Right lobe of liver (tissue), 6 donors: ENCODE measurements at regions not wholly inside any gene's neighbourhood (a gene's known extent, or its start where the extent isn't known, plus 50 kb on each side); places are given as distances from the start of the nearest gene placed in this dataset.

Experiments used
- ATAC-seq, 4 donors: fragments of 200-7000 bp; cut with Tn5 transposase; one replicate each; pipeline ENCODE4 v1.9.1; 2020; ENCODE audit warnings: mild to moderate bottlenecking in 4 of 4, moderate library complexity in 4 of 4
- DNase-seq, 3 donors: peaks; one replicate each; pipeline ENCODE4 v3.0.0-alpha.2; 2020
- H3K27ac ChIP-seq, 3 donors: fragments of 200-600 bp; one replicate each; pipeline ENCODE4 v1.8.0; 2022
- H3K27me3 ChIP-seq, 2 donors: fragments of 200-600 bp; one replicate each; pipeline ENCODE4 v1.8.0; 2022
- H3K36me3 ChIP-seq, 4 donors: fragments of 200-600 bp; sonication (generic) in 1 of 4; one replicate each; pipeline versions ENCODE4 v1.5.1 to v1.8.0; 2017 to 2022; ENCODE audit warnings: control low read depth in 1 of 4
- H3K4me1 ChIP-seq, 4 donors: fragments of 200-600 bp; sonication (generic) in 1 of 4; one replicate each; pipeline versions ENCODE4 v1.5.1 to v1.8.0; 2017 to 2022; ENCODE audit warnings: control low read depth in 1 of 4
- H3K4me3 ChIP-seq, 3 donors: fragments of 200-600 bp; one replicate each; pipeline ENCODE4 v1.8.0; 2022
- H3K9me3 ChIP-seq, 4 donors: fragments of 200-600 bp; sonication (generic) in 1 of 4; one replicate each; pipeline versions ENCODE4 v1.5.1 to v1.8.0; 2017 to 2022; ENCODE audit warnings: control low read depth in 1 of 4
- POLR2A ChIP-seq: fragments of 450-650 bp; IDR thresholded peaks from one replicate; pipeline ENCODE4 v1.6.1; 2017; ENCODE audit warnings: antibody characterized with exemption, mild to moderate bottlenecking
- WGBS: methylation state at CpG from one replicate; pipeline ENCODE4 v1.1.6; 2018; ENCODE audit warnings: low coverage, low lambda C conversion rate; ENCODE audit not compliant: insufficient coverage; ENCODE audit errors: missing lambda C conversion rate; 5-methylcytosine and 5-hydroxymethylcytosine counted together
- intact Hi-C, 2 donors: fragments of 100-400 bp; cut with DNase I; formaldehyde crosslinking; loops; one replicate each; pipeline versions ENCODE4 v1.11.2 to v1.14.1; 2022
- TF ChIP-seq, protein P1 (sequence below), 4 donors: fragments of 200-600 bp in 3 of 4; fragments of 450-650 bp in 1 of 4; IDR thresholded peaks; one replicate each; pipeline versions ENCODE4 v1.5.1 to v1.8.0; 2016 to 2022; ENCODE audit warnings: antibody characterized with exemption in 4 of 4, mild to moderate bottlenecking in 2 of 4
- donor health status: DM: no; HTN: yes; CAD: no.
- donor health status: DM: no; HTN: no; CAD: no.
- donor health status: DM: no; HTN: no; CAD: no.
- donor health status: DM: no; HTN: yes; CAD: no.
- donor health status: DM: no; HTN: yes; CAD: no.

DNA sequence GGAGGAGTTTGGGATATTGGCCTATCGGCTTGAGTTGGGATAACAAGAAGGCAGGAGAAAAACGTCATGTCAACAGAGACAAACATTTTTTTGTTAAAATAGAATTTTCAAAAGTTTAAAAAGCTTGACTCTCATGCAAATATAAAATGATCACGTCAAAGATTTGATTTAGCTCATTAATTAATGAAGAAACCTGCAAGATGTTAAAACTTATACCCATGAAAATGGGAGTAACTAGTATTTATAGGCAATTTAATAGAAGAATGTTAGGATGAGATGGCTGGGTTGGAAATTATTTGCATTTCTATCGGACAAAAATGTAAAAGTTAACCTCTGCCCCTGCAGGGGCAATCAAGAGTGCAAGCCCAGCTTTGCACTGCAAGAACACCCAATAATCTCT, 184.6 kb upstream of the BCOR start:
- H3K4me1 ChIP-seq: no peaks in the 10 kb centered on the region
- intact Hi-C loops: no loop called here
- 60% methylated on average over 4 of the region's 4 CpGs for WGBS
- H3K36me3 ChIP-seq: no peaks in the 10 kb centered on the region
- TF ChIP-seq, protein P1, sequence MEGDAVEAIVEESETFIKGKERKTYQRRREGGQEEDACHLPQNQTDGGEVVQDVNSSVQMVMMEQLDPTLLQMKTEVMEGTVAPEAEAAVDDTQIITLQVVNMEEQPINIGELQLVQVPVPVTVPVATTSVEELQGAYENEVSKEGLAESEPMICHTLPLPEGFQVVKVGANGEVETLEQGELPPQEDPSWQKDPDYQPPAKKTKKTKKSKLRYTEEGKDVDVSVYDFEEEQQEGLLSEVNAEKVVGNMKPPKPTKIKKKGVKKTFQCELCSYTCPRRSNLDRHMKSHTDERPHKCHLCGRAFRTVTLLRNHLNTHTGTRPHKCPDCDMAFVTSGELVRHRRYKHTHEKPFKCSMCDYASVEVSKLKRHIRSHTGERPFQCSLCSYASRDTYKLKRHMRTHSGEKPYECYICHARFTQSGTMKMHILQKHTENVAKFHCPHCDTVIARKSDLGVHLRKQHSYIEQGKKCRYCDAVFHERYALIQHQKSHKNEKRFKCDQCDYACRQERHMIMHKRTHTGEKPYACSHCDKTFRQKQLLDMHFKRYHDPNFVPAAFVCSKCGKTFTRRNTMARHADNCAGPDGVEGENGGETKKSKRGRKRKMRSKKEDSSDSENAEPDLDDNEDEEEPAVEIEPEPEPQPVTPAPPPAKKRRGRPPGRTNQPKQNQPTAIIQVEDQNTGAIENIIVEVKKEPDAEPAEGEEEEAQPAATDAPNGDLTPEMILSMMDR (IDR thresholded peaks at IDR 0.05): no peak
- no peak for TF ChIP-seq POLR2A
- DNase-seq (no peak), ATAC-seq (no peak)
- no peaks in the 10 kb centered on the region for H3K27me3 ChIP-seq
- H3K9me3 ChIP-seq: peaks cover 0 to 5% (median 0%) of the 10 kb centered on the region in 4 donors
- no peak overlapping the region for H3K4me3 ChIP-seq
- H3K27ac ChIP-seq: no peak overlapping the region

DNA sequence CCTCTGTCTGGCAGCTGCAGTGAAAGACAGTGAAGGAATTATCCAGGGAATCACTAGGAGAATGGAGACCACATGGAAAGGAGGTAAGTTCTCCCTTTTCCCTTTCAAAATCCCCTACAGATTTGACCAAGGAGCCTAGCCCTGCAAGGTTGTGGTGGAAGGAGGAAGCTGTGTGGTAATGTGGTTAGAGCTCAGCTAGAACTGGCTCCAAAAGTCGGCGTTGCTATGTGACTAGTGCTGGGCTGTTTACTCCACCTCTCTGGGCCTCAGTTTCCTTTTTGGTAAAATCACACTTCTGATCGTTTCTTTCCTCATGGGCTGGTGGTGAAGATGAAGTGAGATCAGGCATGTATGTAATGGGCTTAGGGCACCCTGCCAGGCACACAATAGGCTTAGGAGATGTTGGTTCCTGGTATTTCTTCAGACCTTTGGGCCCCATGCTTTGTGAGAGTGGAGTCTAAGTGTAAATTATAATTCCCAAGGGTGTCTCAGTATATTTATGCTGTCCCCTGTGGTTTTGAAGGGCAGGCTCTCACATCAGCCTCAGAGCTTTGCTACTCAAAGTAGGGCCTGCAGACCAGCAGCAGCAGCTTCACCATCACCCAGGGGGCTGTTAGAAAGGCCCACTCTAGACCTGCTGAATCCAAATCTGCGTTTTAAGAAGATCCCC, 183.7 kb upstream of the BCOR start:
- intact Hi-C loops: no loop called here
- no peak for ATAC-seq
- Histone ChIP-seq H3K27me3 (no peaks in the 10 kb centered on the region), H3K4me1 (no peaks in the 10 kb centered on the region), H3K9me3 (peaks cover 0 to 5% (median 0%) of the 10 kb centered on the region in 4 donors), H3K27ac (no peak overlapping the region), H3K4me3 (no peak overlapping the region), H3K36me3 (no peaks in the 10 kb centered on the region)
- WGBS: 48% methylated on average over 4 of the region's 4 CpGs
- no peak for DNase-seq
- TF ChIP-seq, protein P1 (IDR thresholded peaks at IDR 0.05): no peak
- no peak for TF ChIP-seq POLR2A

DNA sequence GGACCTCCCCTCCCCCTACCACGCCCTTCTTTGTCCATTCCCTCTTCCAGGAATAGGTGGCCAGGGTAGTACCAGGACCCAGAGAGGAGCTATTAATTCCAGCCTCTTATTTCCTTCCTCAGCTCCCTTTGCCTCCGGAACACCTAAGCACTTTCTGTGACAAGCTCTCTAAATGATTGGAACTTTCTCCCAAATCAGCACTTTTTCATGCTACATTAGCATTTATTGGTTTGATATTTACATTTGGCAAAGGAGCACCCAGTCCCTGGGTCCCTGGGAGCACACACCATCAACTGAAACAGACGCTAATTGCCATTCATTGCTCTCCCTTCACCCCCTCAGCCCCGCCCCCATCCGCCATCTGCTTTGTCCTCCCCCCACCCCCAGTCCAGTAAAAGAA, 182.0 kb upstream of the BCOR start:
- intact Hi-C loops: no loop called here

DNA sequence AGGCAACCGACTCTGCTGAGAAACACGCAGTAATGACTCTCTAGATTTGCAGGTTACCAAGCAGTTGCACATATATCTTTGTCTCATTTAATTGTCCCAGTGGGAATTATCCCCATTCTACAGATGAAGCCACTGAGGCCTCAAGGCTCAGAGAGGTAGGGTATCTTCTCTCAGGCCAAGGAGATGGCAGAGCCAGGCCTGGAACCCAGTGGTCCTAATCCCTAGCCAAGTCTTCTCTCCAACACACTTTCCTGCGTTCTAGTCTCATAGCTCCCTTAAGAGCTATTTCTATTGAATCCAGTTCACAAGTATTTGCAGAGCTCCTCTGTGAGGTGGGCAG, 181.3 kb upstream of the BCOR start:
- WGBS: 100% methylated on average over 1 of the region's 3 CpGs
- Histone ChIP-seq H3K27me3 (no peaks in the 10 kb centered on the region), H3K4me1 (no peaks in the 10 kb centered on the region), H3K27ac (no peak overlapping the region), H3K9me3 (no peaks in the 10 kb centered on the region), H3K36me3 (no peaks in the 10 kb centered on the region), H3K4me3 (no peak overlapping the region)
- TF ChIP-seq, protein P1 (IDR thresholded peaks at IDR 0.05): no peak
- TF ChIP-seq POLR2A: no peak
- intact Hi-C loops: no loop called here
- no peak for ATAC-seq
- DNase-seq: no peak

More for the DNA sequence above, 182.0 kb upstream of the BCOR start:
- Histone ChIP-seq H3K27me3 (no peaks in the 10 kb centered on the region), H3K36me3 (no peaks in the 10 kb centered on the region), H3K4me3 (no peak overlapping the region), H3K4me1 (no peaks in the 10 kb centered on the region), H3K27ac (no peak overlapping the region), H3K9me3 (peaks cover 0 to under 1% (median 0%) of the 10 kb centered on the region in 4 donors)
- no peak for ATAC-seq
- WGBS: 60% methylated on average over 5 of the region's 5 CpGs
- TF ChIP-seq POLR2A: no peak
- TF ChIP-seq, protein P1 (IDR thresholded peaks at IDR 0.05): no peak
- no peak for DNase-seq
